ENCODE measurements at regions not wholly inside any gene's neighbourhood (a gene's known extent, or its start where the extent isn't known, plus 50 kb on each side); places are given as distances from the start of the nearest gene placed in this dataset.

DNA sequence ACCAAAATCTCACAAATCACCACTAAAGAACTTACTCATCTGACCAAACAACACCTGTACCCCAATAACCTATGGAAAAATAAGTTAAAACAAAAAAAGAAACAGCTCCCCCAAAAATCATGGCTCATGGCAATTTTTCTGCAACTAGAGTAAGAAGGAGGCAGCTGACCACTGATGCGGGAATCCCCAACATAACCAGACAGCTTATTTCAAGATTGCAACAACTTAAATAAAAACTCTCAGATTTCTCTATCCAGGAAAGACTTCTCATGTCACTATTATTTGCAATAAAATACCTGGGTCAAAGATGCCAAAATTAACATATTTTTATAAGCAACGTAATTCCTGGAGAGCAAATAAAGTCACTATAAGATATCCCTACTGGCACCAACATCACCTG is 128.1 kb upstream of the LY86 start:
- FAIRE-seq (no peak), DNase-seq (ENCODE audit: insufficient read length) (no peak)
- no peak for TF ChIP-seq TAF1 (IDR thresholded peaks at IDR 0.05; ENCODE audit: borderline replicate concordance, low read depth, low read length)

DNA sequence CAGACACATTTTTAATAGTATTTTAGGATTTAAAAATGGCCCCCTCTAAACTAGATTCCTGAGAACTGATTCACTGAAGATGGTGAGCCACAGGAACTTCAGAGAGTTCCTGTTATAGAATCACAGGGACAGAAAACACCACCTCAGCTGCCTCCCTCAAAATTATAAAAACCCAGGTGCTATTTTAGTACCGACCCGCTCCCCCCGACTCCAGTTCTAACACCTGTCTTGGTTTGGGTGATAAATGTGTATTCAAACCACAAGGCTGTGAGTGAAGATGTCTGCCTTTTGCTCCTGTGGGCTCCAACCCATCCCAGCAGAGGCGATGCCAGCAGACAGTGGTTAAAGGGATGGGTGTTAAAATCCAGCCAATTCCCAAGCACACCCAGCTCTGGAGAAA is 127.4 kb upstream of the LY86 start:
- no peak for TF ChIP-seq TAF1 (IDR thresholded peaks at IDR 0.05; ENCODE audit: borderline replicate concordance, low read depth, low read length)
- DNase-seq (ENCODE audit: insufficient read length): no peak
- FAIRE-seq: no peak

DNA sequence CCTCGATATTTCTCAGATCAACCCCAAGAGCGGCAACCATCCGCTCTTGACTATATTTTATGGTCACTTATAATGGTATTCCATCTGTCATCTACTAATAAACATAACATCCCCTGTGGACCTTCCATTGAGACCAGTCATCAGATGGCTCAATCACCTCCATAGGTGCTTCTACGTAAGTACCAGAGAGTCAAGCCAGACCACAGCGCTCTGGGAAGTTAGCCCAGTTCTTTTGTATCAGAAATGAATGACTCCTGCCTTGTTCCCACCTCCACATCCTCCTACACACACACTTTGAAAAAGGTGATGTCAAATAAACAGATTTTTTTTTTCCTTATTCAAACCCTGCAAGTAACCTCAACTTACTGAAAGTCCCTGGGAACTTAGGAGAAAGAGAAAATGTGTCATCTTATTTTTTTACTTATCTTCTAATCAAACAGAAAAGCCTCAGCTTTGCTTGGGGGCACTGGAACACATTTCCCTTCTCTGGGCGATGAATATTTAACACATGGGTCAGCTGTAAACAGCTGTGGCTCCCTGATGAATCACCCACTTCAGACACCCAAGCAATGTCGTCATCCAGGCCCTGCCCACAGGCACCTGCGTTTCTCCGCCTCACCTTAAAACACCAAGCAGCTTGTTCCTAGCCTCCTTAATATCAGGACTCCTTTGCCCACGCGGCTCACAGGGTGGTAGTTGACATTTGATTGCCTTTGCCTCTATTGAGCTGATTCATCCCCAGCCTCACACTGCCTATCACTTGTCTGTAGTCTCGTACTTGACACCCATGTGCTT is 121.4 kb upstream of the LY86 start:
- TF ChIP-seq POLR2AphosphoS5 (IDR thresholded peaks at IDR 0.05; ENCODE audit: low read depth, low read length) (no peak), TAF1 (IDR thresholded peaks at IDR 0.05; ENCODE audit: borderline replicate concordance, low read depth, low read length) (no peak), POLR2A (IDR thresholded peaks at IDR 0.05; ENCODE audit: low read depth, low read length) (no peak)
- FAIRE-seq (no peak), DNase-seq (ENCODE audit: insufficient read length) (no peak)

DNA sequence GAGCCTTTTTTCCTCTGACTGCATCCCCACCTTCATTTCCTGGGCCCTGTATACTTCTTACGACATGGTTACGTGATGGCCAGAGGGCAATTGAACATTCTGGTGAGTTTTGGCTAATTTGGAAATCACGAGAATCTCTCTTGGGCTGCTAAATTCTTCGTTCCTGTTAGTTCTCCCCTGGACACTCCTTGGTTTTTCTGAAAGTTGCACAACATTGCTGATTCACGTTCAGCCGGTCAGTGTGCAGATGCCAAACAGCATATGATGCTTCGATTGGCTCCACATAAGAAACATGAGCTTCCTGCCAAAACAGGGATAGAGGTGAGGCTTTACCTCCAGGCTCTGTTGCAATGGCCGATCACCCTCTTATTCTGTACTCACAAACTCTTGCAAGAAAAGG is 119.4 kb upstream of the LY86 start:
- TF ChIP-seq TAF1 (IDR thresholded peaks at IDR 0.05; ENCODE audit: borderline replicate concordance, low read depth, low read length): no peak
- TF ChIP-seq POLR2AphosphoS5 (IDR thresholded peaks at IDR 0.05; ENCODE audit: low read depth, low read length): no peak
- TF ChIP-seq POLR2A (IDR thresholded peaks at IDR 0.05; ENCODE audit: low read depth, low read length): no peak
- FAIRE-seq: no peak
- DNase-seq (ENCODE audit: insufficient read length): no peak

DNA sequence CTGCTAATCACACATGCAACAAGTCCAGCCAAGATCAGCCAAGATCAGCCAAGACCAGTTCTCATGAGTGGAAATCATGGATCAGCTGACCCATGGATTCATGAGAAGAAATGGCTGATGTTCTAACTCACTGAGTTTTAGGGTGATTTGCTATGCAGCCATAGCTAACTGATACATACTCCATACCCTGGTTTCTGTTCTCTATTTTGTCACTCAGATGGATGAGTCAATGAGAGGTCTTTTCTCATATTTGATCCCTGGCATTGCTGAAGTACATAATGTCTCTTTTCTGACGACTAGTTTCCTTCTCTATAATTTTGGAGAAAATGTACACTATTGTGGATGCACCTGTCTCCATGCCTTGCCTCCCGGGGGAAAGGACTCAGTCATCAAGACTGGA is 118.4 kb upstream of the LY86 start:
- FAIRE-seq (no peak), DNase-seq (ENCODE audit: insufficient read length) (no peak)

DNA sequence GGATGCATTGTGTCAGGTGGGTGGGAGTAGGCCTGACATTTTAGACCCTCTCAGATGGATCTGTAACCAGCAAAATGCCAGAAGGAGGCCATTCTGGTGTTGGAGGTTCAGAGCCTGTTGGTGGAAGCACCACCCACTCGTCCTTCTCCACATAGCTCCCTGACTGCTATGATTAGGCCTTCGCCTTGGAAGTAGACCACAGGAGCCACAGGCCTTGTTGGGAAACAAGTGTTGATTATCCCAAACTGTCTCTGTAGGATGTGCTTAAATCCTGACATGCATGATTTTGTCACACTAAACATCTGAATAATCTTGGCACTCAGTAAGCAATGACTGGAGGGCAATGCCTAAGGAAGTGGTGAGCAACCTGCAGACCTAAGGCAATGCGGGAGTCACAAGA is 117.2 kb upstream of the LY86 start:
- no peak for DNase-seq (ENCODE audit: insufficient read length)
- TF ChIP-seq POLR2A (IDR thresholded peaks at IDR 0.05; ENCODE audit: low read depth, low read length): no peak
- no peak for TF ChIP-seq TAF1 (IDR thresholded peaks at IDR 0.05; ENCODE audit: borderline replicate concordance, low read depth, low read length)
- FAIRE-seq: no peak

More for the DNA sequence above, 118.4 kb upstream of the LY86 start:
- no peak for TF ChIP-seq POLR2AphosphoS5 (IDR thresholded peaks at IDR 0.05; ENCODE audit: low read depth, low read length)
- TF ChIP-seq POLR2A (IDR thresholded peaks at IDR 0.05; ENCODE audit: low read depth, low read length): no peak
- TF ChIP-seq TAF1 (IDR thresholded peaks at IDR 0.05; ENCODE audit: borderline replicate concordance, low read depth, low read length): no peak

DNA sequence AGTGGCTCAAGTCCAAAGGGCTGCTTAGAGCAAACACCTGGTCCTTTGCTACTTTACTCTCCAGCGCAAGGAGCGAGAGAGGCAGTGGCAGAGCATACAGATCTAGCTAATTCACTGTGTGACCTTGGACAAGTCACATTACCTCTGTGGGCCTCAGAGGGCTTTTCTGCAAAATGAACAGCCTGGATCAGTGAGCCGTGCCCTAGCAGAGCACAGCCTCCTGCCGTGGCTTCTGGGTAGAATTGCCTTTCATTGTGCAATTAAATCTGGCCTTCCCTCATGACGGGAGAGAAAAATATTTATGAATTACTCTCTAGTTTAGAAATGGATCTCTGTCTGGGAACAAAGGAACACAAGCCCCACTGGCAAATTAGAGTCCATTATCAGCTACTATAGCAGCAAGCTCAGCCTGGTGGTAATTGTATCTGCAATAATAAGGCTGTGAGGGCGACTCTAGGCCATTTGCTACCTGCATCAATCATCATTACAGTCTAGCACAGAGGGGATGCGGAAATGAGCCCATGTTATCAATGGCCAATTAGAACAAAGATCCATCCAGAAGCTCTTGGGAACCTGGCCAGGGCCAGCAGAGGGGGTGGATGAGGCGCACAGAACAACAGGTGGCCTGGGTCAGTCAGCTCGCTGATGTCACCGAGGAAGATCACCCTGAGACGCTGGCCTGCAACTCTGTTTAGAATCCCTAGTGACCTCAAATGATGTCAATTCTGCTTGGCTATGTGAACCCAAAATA is 114.2 kb upstream of the LY86 start:
- DNase-seq (ENCODE audit: insufficient read length) (no peak), FAIRE-seq (no peak)
- TF ChIP-seq POLR2A (IDR thresholded peaks at IDR 0.05; ENCODE audit: low read depth, low read length) (no peak), TAF1 (IDR thresholded peaks at IDR 0.05; ENCODE audit: borderline replicate concordance, low read depth, low read length) (no peak)

DNA sequence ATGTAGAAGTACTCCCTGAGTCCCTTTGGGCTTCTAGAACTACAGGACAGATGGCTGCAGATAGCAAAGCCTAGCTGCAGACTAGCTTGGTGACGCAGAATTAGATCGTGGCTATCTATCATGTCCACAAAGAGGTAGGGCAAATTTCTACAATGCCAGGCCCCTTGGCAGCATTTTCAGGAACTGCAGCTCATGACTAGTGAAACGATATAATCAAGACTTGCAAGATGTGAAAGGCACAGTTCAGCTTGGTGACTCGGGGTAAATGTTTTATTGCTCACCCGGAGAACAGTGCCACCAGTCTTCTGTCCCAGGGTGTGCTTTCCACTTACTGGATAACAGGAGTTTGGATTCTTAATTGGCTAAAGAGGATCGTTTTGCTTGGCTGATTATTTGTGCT is 108.7 kb upstream of the LY86 start:
- FAIRE-seq: no peak
- no peak for TF ChIP-seq POLR2AphosphoS5 (IDR thresholded peaks at IDR 0.05; ENCODE audit: low read depth, low read length)
- TF ChIP-seq TAF1 (IDR thresholded peaks at IDR 0.05; ENCODE audit: borderline replicate concordance, low read depth, low read length): no peak
- no peak for TF ChIP-seq POLR2A (IDR thresholded peaks at IDR 0.05; ENCODE audit: low read depth, low read length)
- no peak for DNase-seq (ENCODE audit: insufficient read length)

DNA sequence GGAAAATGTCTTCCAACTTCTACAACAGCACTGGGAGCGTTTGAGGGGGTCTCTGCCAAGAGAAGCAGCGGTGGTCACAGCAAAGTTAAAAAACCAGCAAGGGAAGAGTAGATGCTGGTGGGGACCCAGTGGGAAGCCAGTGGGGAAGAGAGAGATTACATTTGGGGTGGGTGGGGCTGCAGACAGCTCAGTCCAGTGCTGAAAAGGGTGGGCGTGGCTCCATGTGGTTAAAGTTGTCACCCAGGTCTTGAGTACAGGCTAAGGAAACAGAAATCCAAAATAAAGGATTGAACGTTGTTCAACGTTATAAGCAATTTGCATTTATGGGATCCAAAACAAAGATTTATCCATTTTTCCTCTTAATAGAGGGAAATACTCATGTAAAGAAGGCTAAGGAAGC is 106.3 kb upstream of the LY86 start:
- FAIRE-seq (no peak), DNase-seq (ENCODE audit: insufficient read length) (no peak)
- no peak for TF ChIP-seq TAF1 (IDR thresholded peaks at IDR 0.05; ENCODE audit: borderline replicate concordance, low read depth, low read length)
- TF ChIP-seq POLR2A (IDR thresholded peaks at IDR 0.05; ENCODE audit: low read depth, low read length): no peak
- no peak for TF ChIP-seq POLR2AphosphoS5 (IDR thresholded peaks at IDR 0.05; ENCODE audit: low read depth, low read length)

DNA sequence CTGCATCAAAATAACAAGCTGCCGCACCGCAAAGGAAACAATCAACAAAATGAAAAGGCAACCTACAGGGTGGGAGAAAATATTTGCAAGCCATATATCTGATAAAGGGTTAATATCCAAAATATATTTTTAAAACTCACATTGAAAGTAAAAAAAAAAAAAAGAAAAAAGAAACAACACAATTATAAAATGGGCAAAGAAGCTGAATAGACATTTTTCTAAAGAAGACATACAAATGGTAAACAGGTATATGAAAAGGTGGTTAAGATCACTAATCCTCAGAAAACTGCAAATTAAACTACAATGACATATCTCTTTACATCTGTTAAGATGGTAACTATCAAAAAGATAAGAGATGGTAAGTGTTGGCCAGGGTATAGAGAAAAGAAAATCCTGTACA is 105.4 kb upstream of the LY86 start:
- FAIRE-seq: no peak

DNA sequence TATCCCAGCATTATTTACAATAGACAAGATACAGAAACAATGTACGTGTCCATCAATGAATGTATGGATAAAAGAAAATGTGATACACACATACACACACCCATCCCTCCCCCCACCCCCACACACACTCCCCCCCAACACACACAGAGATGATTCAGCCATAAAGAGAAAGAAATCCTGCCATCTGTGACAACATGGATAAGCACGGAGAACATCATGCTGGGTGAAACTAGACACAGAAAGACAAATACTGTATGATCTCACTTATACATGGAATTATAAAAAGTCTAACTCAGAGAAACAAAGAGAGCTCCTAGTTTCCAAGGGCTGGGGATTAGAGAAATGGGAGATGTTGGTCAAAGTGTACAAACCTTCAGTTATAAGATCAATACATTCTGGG is 104.8 kb upstream of the LY86 start:
- TF ChIP-seq TAF1 (IDR thresholded peaks at IDR 0.05; ENCODE audit: borderline replicate concordance, low read depth, low read length) (no peak), POLR2A (IDR thresholded peaks at IDR 0.05; ENCODE audit: low read depth, low read length) (no peak), POLR2AphosphoS5 (IDR thresholded peaks at IDR 0.05; ENCODE audit: low read depth, low read length) (no peak)
- no peak for FAIRE-seq
- DNase-seq (ENCODE audit: insufficient read length): no peak

More for the DNA sequence above, 105.4 kb upstream of the LY86 start:
- no peak for DNase-seq (ENCODE audit: insufficient read length)
- TF ChIP-seq TAF1 (IDR thresholded peaks at IDR 0.05; ENCODE audit: borderline replicate concordance, low read depth, low read length) (no peak), POLR2AphosphoS5 (IDR thresholded peaks at IDR 0.05; ENCODE audit: low read depth, low read length) (no peak), POLR2A (IDR thresholded peaks at IDR 0.05; ENCODE audit: low read depth, low read length) (no peak)

DNA sequence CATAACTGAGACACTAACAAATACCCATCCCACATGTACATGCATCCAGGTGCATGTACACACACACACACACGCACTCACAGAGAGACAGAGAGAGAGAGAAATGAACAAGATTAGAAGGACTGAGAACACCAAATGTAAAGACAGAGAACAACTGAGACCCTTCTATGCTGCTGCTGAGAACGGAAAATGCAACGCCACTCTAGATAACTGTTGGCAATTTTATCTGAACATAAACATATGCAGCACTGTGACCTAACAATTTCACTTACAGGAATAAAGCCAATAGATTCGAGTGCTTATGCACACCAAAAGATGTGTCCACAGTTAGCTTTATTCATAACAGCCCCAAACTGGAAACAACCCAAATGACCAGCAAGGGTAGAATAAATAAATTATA is 103.8 kb upstream of the LY86 start:
- DNase-seq (ENCODE audit: insufficient read length) (no peak), FAIRE-seq (no peak)
- TF ChIP-seq TAF1 (IDR thresholded peaks at IDR 0.05; ENCODE audit: borderline replicate concordance, low read depth, low read length) (no peak), POLR2AphosphoS5 (IDR thresholded peaks at IDR 0.05; ENCODE audit: low read depth, low read length) (no peak), POLR2A (IDR thresholded peaks at IDR 0.05; ENCODE audit: low read depth, low read length) (no peak)
